Natural killer cell (primary cell): ENCODE measurements at regions not wholly inside any gene's neighbourhood (a gene's known extent, or its start where the extent isn't known, plus 50 kb on each side); places are given as distances from the start of the nearest gene placed in this dataset.

Source experiments
- ATAC-seq, 3 donors: fragments of 150-1000 bp in 2 of 3; fragments of 200-7000 bp in 1 of 3; cut with Tn5 transposase; 1 replicate in 1 of 3; 2 replicates in 2 of 3; pipeline ENCODE4 v1.10.0; 2021; ENCODE audit warnings: mild to moderate bottlenecking in 2 of 3, moderate library complexity in 2 of 3
- DNase-seq, 2 donors: peaks; one replicate each; pipeline versions ENCODE4 v3.0.0 to v3.0.0-alpha.2; 2013 to 2021; ENCODE audit warnings: mixed read lengths in 1 of 2
- H3K27ac ChIP-seq: one replicate; pipeline ENCODE4 v1.5.1; 2013; ENCODE audit warnings: mild to moderate bottlenecking, low read length
- H3K27me3 ChIP-seq: one replicate; pipeline ENCODE4 v1.6.1; 2013; ENCODE audit warnings: low read length; ENCODE audit not compliant: control insufficient read depth, insufficient read depth
- H3K36me3 ChIP-seq: one replicate; pipeline ENCODE4 v1.6.1; 2013; ENCODE audit warnings: low read length; ENCODE audit not compliant: control insufficient read depth, insufficient read depth
- H3K4me1 ChIP-seq: one replicate; pipeline ENCODE4 v1.6.1; 2013; ENCODE audit warnings: low read length; ENCODE audit not compliant: control insufficient read depth, insufficient read depth
- H3K4me3 ChIP-seq: one replicate; pipeline ENCODE4 v1.5.1; 2013; ENCODE audit warnings: low read length
- H3K9me3 ChIP-seq: one replicate; pipeline ENCODE4 v1.6.1; 2013; ENCODE audit warnings: low read length; ENCODE audit not compliant: control insufficient read depth, insufficient read depth
- H3K27ac Mint-ChIP-seq, 2 donors: one replicate each; pipeline ENCODE4 v1.8.0; 2022; ENCODE audit warnings: mild to moderate bottlenecking in 2 of 2, mixed read lengths in 2 of 2, moderate library complexity in 1 of 2
- H3K27me3 Mint-ChIP-seq, 2 donors: one replicate each; pipeline ENCODE4 v1.8.0; 2022; ENCODE audit warnings: low read depth in 2 of 2, mixed read lengths in 2 of 2
- H3K36me3 Mint-ChIP-seq: one replicate; pipeline ENCODE4 v1.8.0; 2022; ENCODE audit warnings: mixed read lengths
- H3K4me1 Mint-ChIP-seq, 2 donors: one replicate each; pipeline ENCODE4 v1.8.0; 2022; ENCODE audit warnings: mixed read lengths in 2 of 2
- H3K4me3 Mint-ChIP-seq: one replicate; pipeline ENCODE4 v1.8.0; 2022; ENCODE audit warnings: mild to moderate bottlenecking, moderate library complexity, mixed read lengths
- H3K9me3 Mint-ChIP-seq, 2 donors: one replicate each; pipeline ENCODE4 v1.8.0; 2022; ENCODE audit warnings: mixed read lengths in 2 of 2
- CTCF ChIP-seq: fragments of 200-600 bp; IDR thresholded peaks from one replicate; pipeline ENCODE4 v1.8.0; 2022; ENCODE audit warnings: antibody characterized with exemption
- WGBS: methylation state at CpG from one replicate; pipeline ENCODE4 v1.1.7; 2013; ENCODE audit warnings: missing lambda C conversion rate; ENCODE audit not compliant: insufficient coverage; 5-methylcytosine and 5-hydroxymethylcytosine counted together
- intact Hi-C: fragments of 100-400 bp; cut with micrococcal nuclease; formaldehyde crosslinking; loops from one replicate; pipeline ENCODE4 v1.14.2; 2022

GRCh38 chr10:84899268-84899667 lies 570.9 kb downstream of the CCSER2 start:
- Mint-ChIP-seq H3K27ac (no peak overlapping the region), H3K36me3 (no peaks in the 10 kb centered on the region), H3K9me3 (peaks cover 2 to 4% of the 10 kb centered on the region in 2 donors), H3K27me3 (no peaks in the 10 kb centered on the region), H3K4me1 (no peaks in the 10 kb centered on the region), H3K4me3 (no peak overlapping the region)
- Histone ChIP-seq H3K27me3 (no peaks in the 10 kb centered on the region), H3K36me3 (no peaks in the 10 kb centered on the region), H3K4me1 (no peaks in the 10 kb centered on the region), H3K27ac (no peak overlapping the region), H3K4me3 (no peak overlapping the region), H3K9me3 (no peaks in the 10 kb centered on the region)
- ATAC-seq, result no peak
- TF ChIP-seq CTCF, result no peak
- WGBS, result 59% methylated on average over 1 of the region's 1 CpG
- intact Hi-C loops, result no loop called here
- DNase-seq, result no peak

GRCh38 chr10:84900141-84900540 lies 571.8 kb downstream of the CCSER2 start:
- Mint-ChIP-seq H3K4me3 (no peak overlapping the region), H3K4me1 (no peaks in the 10 kb centered on the region), H3K36me3 (no peaks in the 10 kb centered on the region), H3K27me3 (no peaks in the 10 kb centered on the region), H3K9me3 (peaks cover 2 to 7% of the 10 kb centered on the region in 2 donors), H3K27ac (no peak overlapping the region)
- no peaks in the 10 kb centered on the region for H3K9me3 ChIP-seq
- H3K4me1 ChIP-seq, result no peaks in the 10 kb centered on the region
- no peaks in the 10 kb centered on the region for H3K36me3 ChIP-seq
- 82% methylated on average over 1 of the region's 2 CpGs for WGBS
- no peak for TF ChIP-seq CTCF
- H3K27ac ChIP-seq, result no peak overlapping the region
- ATAC-seq, result no peak
- intact Hi-C loops, result no loop called here
- H3K27me3 ChIP-seq, result no peaks in the 10 kb centered on the region
- DNase-seq, result no peak
- no peak overlapping the region for H3K4me3 ChIP-seq

- Histone ChIP-seq H3K36me3 (no peaks in the 10 kb centered on the region), H3K27me3 (no peaks in the 10 kb centered on the region), H3K27ac (no peak overlapping the region), H3K4me1 (no peaks in the 10 kb centered on the region), H3K4me3 (no peak overlapping the region), H3K9me3 (no peaks in the 10 kb centered on the region)
- Mint-ChIP-seq H3K4me3 (no peak overlapping the region), H3K9me3 (peaks cover 5 to 9% of the 10 kb centered on the region in 2 donors), H3K36me3 (no peaks in the 10 kb centered on the region), H3K27ac (no peak overlapping the region), H3K4me1 (no peaks in the 10 kb centered on the region), H3K27me3 (no peaks in the 10 kb centered on the region)
- 69% methylated on average over 1 of the region's 3 CpGs for WGBS
- DNase-seq, result no peak
- intact Hi-C loops, result no loop called here
- no peak for TF ChIP-seq CTCF
- ATAC-seq, result no peak
Measured at GRCh38 chr10:84901885-84902284, 573.5 kb downstream of the CCSER2 start.

GRCh38 chr10:84902553-84902952 lies 574.2 kb downstream of the CCSER2 start:
- Histone ChIP-seq H3K27me3 (no peaks in the 10 kb centered on the region), H3K9me3 (no peaks in the 10 kb centered on the region), H3K4me3 (no peak overlapping the region), H3K4me1 (no peaks in the 10 kb centered on the region), H3K36me3 (no peaks in the 10 kb centered on the region), H3K27ac (no peak overlapping the region)
- Mint-ChIP-seq H3K27me3 (no peaks in the 10 kb centered on the region), H3K27ac (no peak overlapping the region), H3K4me1 (no peaks in the 10 kb centered on the region), H3K36me3 (no peaks in the 10 kb centered on the region), H3K4me3 (no peak overlapping the region), H3K9me3 (peaks cover 5 to 9% of the 10 kb centered on the region in 2 donors)
- TF ChIP-seq CTCF, result no peak
- whole genome bisulfite sequencing, result 71% methylated on average over 3 of the region's 3 CpGs
- intact Hi-C loops, result no loop called here
- DNase-seq (no peak), ATAC-seq (no peak)
